SH-SY5Y (cell line): ENCODE measurements at regions not wholly inside any gene's neighbourhood (a gene's known extent, or its start where the extent isn't known, plus 50 kb on each side); places are given as distances from the start of the nearest gene placed in this dataset.

Experiments used
- GATA2 ChIP-seq: IDR thresholded peaks from 2 replicates; pipeline ENCODE4 v1.6.1; 2011; ENCODE audit warnings: mild to moderate bottlenecking, low read depth, low read length
- GATA3 ChIP-seq: IDR thresholded peaks from 2 replicates; pipeline ENCODE4 v1.6.1; 2011; ENCODE audit warnings: low read depth, mild to moderate bottlenecking, low read length, moderate library complexity

DNA sequence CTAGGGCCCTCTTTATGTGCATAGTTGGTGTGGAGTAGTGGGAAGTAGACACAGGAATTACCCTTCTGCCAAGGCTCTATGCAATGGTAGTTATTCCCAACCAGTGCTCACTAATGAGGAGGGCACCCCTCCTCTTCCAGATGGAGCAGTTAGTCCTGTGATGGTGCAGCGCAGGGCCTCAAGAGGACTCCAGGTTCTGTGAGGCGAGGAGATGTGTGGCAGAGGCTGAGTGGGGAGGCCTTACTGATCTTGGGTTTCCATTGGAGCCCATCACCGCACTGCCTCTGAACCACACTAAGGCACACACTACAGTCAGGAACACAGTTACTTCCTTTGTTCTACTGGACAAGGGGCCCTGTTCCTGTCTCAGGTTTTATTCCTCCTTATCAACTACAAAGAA lies 122.5 kb upstream of the POU3F1 start:
- TF ChIP-seq GATA2 (no peak), GATA3 (no peak)
